SK-N-MC (cell line): ENCODE measurements at regions not wholly inside any gene's neighbourhood (a gene's known extent, or its start where the extent isn't known, plus 50 kb on each side); places are given as distances from the start of the nearest gene placed in this dataset.

Experiments
- DNase-seq: peaks from one replicate; pipeline ENCODE4 v3.0.0-alpha.2; 2011; ENCODE audit warnings: low read depth, low spot score
- H3K27ac ChIP-seq: fragments of 200-600 bp; sonication (generic); 2 replicates; pipeline ENCODE4 v1.5.1; 2016; ENCODE audit warnings: mixed run types
- H3K36me3 ChIP-seq: fragments of 200-600 bp; sonication (generic); 2 replicates; pipeline ENCODE4 v1.6.1; 2017; ENCODE audit warnings: antibody characterized with exemption, low read length, mixed read lengths; ENCODE audit not compliant: insufficient read depth
- H3K4me3 ChIP-seq: fragments of 200-600 bp; sonication (generic); 2 replicates; pipeline ENCODE4 v1.5.1; 2016
- H3K9ac ChIP-seq: fragments of 200-600 bp; sonication (generic); 2 replicates; pipeline ENCODE4 v1.8.0; 2017; ENCODE audit warnings: mixed run types, mixed read lengths; ENCODE audit not compliant: insufficient read length
- H3K9me3 ChIP-seq: fragments of 200-600 bp; sonication (generic); 2 replicates; pipeline ENCODE4 v1.6.1; 2017; ENCODE audit warnings: low read depth, mild to moderate bottlenecking, antibody characterized with exemption, low read length, moderate library complexity, mixed read lengths
- EZH2 ChIP-seq: fragments of 200-600 bp; sonication (generic); IDR thresholded peaks from one replicate; pipeline ENCODE4 v1.6.1; 2017; ENCODE audit warnings: antibody characterized with exemption
- FOXP2 ChIP-seq: optimal IDR thresholded peaks from 2 replicates; pipeline ENCODE3; 2011; ENCODE audit warnings: mild to moderate bottlenecking, moderate library complexity; ENCODE audit not compliant: insufficient read depth; ENCODE audit errors: extremely low read length, control extremely low read depth
- POLR2AphosphoS5 ChIP-seq: IDR thresholded peaks from 2 replicates; pipeline ENCODE4 v1.6.1; 2012; ENCODE audit warnings: mild to moderate bottlenecking, low read depth, low read length, borderline replicate concordance

- Histone ChIP-seq H3K27ac (no peak overlapping the region), H3K9ac (no peak overlapping the region), H3K36me3 (no peaks in the 10 kb centered on the region), H3K9me3 (no peaks in the 10 kb centered on the region; the same call in 1 of the 2 replicates), H3K4me3 (no peak overlapping the region)
- no peak for DNase-seq
- TF ChIP-seq FOXP2: no peak
- no peak for TF ChIP-seq POLR2AphosphoS5
- no peak for TF ChIP-seq EZH2
Measured at GRCh38 chr3:180123928-180124327, 87.2 kb upstream of the PEX5L start.

DNA sequence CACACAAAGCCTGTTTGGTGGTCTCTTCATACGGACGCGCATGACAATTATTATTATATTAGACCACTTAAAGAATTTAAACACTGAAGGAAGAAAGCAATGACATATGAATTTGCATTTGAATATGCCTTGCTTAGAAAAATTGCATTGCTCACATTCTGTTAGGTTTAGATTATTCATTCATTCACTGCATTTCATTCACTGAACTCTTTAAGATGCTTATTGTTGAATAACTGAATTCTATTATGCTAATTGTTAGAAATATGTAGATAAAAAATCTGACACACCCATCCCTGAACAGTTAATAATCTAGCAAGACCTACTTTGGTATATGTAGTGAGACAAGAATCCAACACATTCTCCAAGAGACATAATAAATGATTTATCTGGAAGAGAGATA is 94.4 kb upstream of the PEX5L start:
- H3K27ac ChIP-seq: no peak overlapping the region
- H3K9me3 ChIP-seq: no peaks in the 10 kb centered on the region; the same call in 1 of the 2 replicates

DNA sequence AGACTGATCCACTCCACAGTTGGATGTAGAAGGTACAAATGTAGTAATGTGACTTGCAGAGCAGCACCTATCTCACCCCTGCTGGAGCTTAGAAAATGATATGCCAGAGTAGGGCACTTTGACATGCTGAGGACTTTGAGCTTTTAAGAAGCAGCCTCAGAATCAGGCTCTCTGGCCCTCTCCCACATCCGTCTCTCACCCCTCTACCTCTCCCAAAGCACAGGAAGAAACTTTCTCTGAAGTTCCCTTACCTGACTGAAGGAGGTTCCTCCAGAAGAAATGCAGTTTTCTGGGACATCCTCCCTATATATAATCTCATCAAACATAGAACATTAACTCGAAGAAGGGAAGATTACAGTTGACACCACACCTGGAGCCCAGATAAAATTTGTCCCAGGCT is 98.4 kb upstream of the PEX5L start:
- Histone ChIP-seq H3K27ac (no peak overlapping the region), H3K4me3 (no peak overlapping the region), H3K9ac (no peak overlapping the region), H3K9me3 (no peaks in the 10 kb centered on the region), H3K36me3 (no peaks in the 10 kb centered on the region)
- no peak for TF ChIP-seq FOXP2
- TF ChIP-seq EZH2: no peak
- no peak for TF ChIP-seq POLR2AphosphoS5
- DNase-seq: no peak

More for the DNA sequence above, 94.4 kb upstream of the PEX5L start:
- TF ChIP-seq POLR2AphosphoS5 (no peak), EZH2 (no peak), FOXP2 (no peak)
- no peak overlapping the region for H3K9ac ChIP-seq
- no peak overlapping the region for H3K4me3 ChIP-seq
- no peak for DNase-seq
- no peaks in the 10 kb centered on the region for H3K36me3 ChIP-seq

DNA sequence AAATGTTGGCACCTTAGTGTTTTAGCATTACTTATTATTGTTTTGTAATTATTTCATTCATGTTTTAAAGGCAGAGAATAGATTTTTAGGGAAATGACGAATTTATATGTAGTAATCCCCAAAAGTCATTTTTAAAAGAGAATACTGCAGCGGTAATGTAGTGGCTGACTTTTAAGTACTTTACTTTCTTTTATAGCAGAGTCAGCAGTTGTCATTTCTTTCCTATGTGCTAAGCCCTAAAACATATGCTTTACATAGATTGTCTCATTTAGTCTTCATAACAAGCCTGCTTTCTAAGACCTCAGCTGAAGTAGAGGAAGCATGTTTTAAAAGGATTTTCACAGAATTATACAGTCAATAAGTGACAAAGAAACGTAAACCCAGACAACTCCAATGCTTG is 102.1 kb upstream of the PEX5L start:
- no peaks in the 10 kb centered on the region for H3K9me3 ChIP-seq
- H3K4me3 ChIP-seq: no peak overlapping the region
- no peak overlapping the region for H3K9ac ChIP-seq
- no peaks in the 10 kb centered on the region for H3K36me3 ChIP-seq
- no peak for DNase-seq
- TF ChIP-seq EZH2 (no peak), FOXP2 (no peak)
- H3K27ac ChIP-seq: no peak overlapping the region

DNA sequence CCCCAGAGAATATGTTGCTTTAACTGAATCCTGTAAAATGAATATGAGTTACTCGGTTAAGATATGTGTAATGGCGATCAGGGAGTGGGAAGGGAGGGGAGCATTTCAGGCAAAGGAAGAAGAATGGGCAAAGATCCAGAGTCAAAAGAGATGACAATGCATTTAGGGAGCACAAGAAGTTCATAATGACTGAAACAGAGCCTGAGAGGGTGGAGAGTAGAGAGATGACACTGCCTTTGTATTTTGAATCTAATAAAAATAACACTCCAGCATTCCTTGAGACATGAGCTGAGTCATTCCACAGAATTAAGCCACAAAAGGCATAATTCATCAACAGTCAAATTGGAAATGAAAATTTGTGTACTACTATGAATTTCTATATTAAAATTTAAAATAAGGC is 105.3 kb upstream of the PEX5L start:
- H3K4me3 ChIP-seq: no peak overlapping the region
- no peak for DNase-seq
- no peaks in the 10 kb centered on the region for H3K36me3 ChIP-seq
- no peak overlapping the region for H3K27ac ChIP-seq
- no peak overlapping the region for H3K9ac ChIP-seq
- TF ChIP-seq EZH2: no peak
- H3K9me3 ChIP-seq: no peaks in the 10 kb centered on the region

DNA sequence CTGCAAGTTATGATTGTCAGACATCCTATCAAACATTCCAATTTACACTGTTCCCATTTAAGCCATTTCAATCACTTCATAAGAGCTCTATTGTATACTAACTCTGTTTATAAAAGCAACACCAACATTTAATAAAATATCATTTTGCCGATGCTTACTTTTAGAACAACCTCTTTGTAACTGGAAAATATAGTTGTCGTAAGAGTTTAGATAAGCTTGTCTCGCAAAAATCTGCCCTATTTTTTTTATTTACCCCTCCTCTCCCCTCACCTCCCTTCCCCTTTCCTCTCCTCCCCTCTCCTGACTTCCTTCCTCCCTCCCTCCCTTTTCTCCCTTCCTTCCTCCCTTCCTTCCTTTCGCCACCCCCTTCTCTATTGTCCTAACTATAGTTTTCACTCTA is 105.7 kb upstream of the PEX5L start:
- Histone ChIP-seq H3K9ac (no peak overlapping the region), H3K9me3 (no peaks in the 10 kb centered on the region), H3K27ac (no peak overlapping the region), H3K4me3 (no peak overlapping the region), H3K36me3 (no peaks in the 10 kb centered on the region)
- no peak for DNase-seq
- no peak for TF ChIP-seq EZH2
- no peak for TF ChIP-seq POLR2AphosphoS5
- TF ChIP-seq FOXP2: no peak

GRCh38 chr3:180161770-180162169 is 125.0 kb upstream of the PEX5L start:
- Histone ChIP-seq H3K36me3 (no peaks in the 10 kb centered on the region), H3K4me3 (no peak overlapping the region), H3K9me3 (no peaks in the 10 kb centered on the region), H3K27ac (no peak overlapping the region), H3K9ac (no peak overlapping the region)
- DNase-seq: no peak
- TF ChIP-seq POLR2AphosphoS5 (no peak), EZH2 (no peak), FOXP2 (no peak)

DNA sequence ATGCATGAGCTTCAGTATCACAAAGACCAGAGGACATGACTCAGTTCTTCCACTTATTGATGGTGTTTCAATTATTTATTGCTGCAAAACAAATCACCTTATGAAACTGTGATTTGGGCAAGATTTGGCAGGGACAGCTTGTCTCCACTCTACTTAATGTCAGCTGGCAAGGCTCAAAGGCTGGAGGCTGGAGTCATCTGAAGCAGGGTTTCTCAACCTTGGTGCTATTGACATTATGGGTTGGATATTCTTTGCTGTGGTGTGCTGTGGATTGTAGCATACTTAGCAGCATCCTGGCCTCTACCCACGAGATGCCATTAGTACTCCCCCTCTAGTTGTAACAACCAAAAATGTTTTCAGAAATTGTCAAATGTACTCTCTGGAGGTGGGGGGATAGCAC is 138.8 kb upstream of the PEX5L start:
- Histone ChIP-seq H3K36me3 (no peaks in the 10 kb centered on the region), H3K9me3 (no peaks in the 10 kb centered on the region), H3K4me3 (no peak overlapping the region), H3K27ac (no peak overlapping the region), H3K9ac (no peak overlapping the region)
- no peak for TF ChIP-seq POLR2AphosphoS5
- no peak for TF ChIP-seq FOXP2
- no peak for TF ChIP-seq EZH2
- no peak for DNase-seq

DNA sequence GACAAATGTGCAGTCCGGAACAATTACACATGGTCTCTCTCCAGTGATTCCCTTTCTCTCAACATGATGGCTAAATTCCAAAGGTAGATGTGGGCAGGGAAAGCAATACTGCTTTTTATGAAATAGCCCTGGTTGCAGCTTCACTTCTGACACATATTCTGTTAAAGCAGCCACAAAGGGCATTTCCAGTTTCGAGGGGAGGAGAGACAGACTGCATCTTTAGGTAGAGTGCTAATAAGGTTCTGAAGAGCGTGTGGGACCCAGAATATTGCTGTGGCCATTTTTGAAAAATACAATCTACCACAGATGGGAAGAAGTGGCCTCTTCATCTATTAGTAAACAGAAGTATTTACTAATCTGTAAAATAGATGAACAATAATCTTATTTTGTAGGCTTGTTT is 139.3 kb upstream of the PEX5L start:
- H3K36me3 ChIP-seq: no peaks in the 10 kb centered on the region
- no peaks in the 10 kb centered on the region for H3K9me3 ChIP-seq
- H3K27ac ChIP-seq: no peak overlapping the region
- H3K4me3 ChIP-seq: no peak overlapping the region
- TF ChIP-seq EZH2: no peak
- no peak for DNase-seq
- no peak overlapping the region for H3K9ac ChIP-seq
